ENCODE measurements at regions not wholly inside any gene's neighbourhood (a gene's known extent, or its start where the extent isn't known, plus 50 kb on each side); places are given as distances from the start of the nearest gene placed in this dataset.

DNA sequence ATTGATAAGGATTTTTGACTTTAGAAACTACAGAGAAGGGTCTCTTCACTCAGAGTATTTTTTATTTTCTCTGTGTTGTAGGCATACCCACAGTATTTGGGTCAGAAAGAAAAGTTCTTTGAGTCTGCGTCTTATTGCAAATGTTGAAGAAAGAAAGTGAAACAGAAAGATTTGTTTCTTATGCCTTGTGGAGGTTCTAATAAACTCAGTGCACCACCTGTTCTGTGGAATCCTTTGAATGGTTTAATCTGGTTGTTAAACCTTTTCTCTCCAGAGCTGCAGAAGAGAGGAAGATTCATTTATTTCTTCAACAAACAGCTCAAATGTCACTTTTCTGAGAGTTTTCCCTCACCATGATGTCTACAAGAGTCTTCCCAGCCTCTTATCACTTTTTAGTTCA is 146.6 kb upstream of the PLEKHG7 start:
- Histone ChIP-seq H3F3A (replicated peaks; ENCODE audit: insufficient read depth) (no peaks in the 10 kb centered on the region), H3K27ac (ENCODE audit: low read depth in 2 of 2, low read length in 1 of 2) (no peak overlapping the region), H3K4me1 (ENCODE audit: control insufficient read depth in 1 of 2, insufficient read depth in 2 of 2, low read depth in 1 of 2, low read length in 1 of 2) (peaks cover 0 to 14% of the 10 kb centered on the region in 2 experiments; a peak in 1 of 4 replicates), H3K4me2 (no peak overlapping the region), H4K20me1 (ENCODE audit: insufficient read depth) (no peaks in the 10 kb centered on the region), H3K9ac (no peak overlapping the region), H2AFZ (ENCODE audit: low read depth) (no peak overlapping the region), H3K4me3 (ENCODE audit: low read depth in 2 of 2, low read length in 1 of 2) (no peak overlapping the region), H3K79me2 (ENCODE audit: insufficient read depth) (no peaks in the 10 kb centered on the region), H3K9me3 (no peaks in the 10 kb centered on the region), H3K27me3 (ENCODE audit: insufficient read depth) (no peaks in the 10 kb centered on the region), H3K9me2 (no peaks in the 10 kb centered on the region), H3K36me3 (replicated peaks in 1 of 2; ENCODE audit: control insufficient read depth in 1 of 2, insufficient read depth in 2 of 2, low read length in 1 of 2) (no peaks in the 10 kb centered on the region)
- DNase-seq: no peak
- ChIA-PET CTCF (interaction anchor here (1.0 to 1.4 kb wide), 2 partner anchors 12 to 411 kb away, joined by 3 read pairs; partner anchors contain the start of gene BTG1), POLR2A (no interaction called here)
- WGBS (ENCODE audit: low lambda C conversion rate): 80% methylated on average over 1 of the region's 1 CpG
- TF ChIP-seq TCF12 (IDR thresholded peaks at IDR 0.05) (no peak), GATA2 (CRISPR knock-in tag; IDR thresholded peaks at IDR 0.05) (no peak), TEAD4 (IDR thresholded peaks at IDR 0.05; ENCODE audit: borderline replicate concordance, insufficient read depth) (no peak), POLR2AphosphoS5 (IDR thresholded peaks at IDR 0.05; ENCODE audit: low read depth, low read length) (no peak), GABPA (IDR thresholded peaks at IDR 0.05; ENCODE audit: low read depth) (no peak), ELF1 (IDR thresholded peaks at IDR 0.05) (no peak), CHD2 (IDR thresholded peaks at IDR 0.05; ENCODE audit: low read length, partially characterized antibody) (no peak), SIN3A (IDR thresholded peaks at IDR 0.05; ENCODE audit: borderline replicate concordance, low read depth, low read length) (no peak), EP300 (IDR thresholded peaks at IDR 0.05; ENCODE audit: borderline replicate concordance in 1 of 2, low read depth in 1 of 2, low read length in 1 of 2) (no peak), JUND (IDR thresholded peaks at IDR 0.05) (no peak), FOXJ3 (CRISPR knock-in tag; IDR thresholded peaks at IDR 0.05) (no peak), MXI1 (IDR thresholded peaks at IDR 0.05; ENCODE audit: low read depth, low read length) (no peak), EZH2phosphoT487 (IDR thresholded peaks at IDR 0.05; ENCODE audit: borderline replicate concordance, low read depth) (no peak), RFX5 (IDR thresholded peaks at IDR 0.05; ENCODE audit: low read length) (no peak), TAF1 (IDR thresholded peaks at IDR 0.05; ENCODE audit: borderline replicate concordance, low read depth, low read length) (no peak), RXRA (IDR thresholded peaks at IDR 0.05; ENCODE audit: borderline replicate concordance, low read depth) (no peak), NRF1 (IDR thresholded peaks at IDR 0.05; ENCODE audit: low read depth, low read length) (no peak)
- TF ChIP-seq, protein P1, sequence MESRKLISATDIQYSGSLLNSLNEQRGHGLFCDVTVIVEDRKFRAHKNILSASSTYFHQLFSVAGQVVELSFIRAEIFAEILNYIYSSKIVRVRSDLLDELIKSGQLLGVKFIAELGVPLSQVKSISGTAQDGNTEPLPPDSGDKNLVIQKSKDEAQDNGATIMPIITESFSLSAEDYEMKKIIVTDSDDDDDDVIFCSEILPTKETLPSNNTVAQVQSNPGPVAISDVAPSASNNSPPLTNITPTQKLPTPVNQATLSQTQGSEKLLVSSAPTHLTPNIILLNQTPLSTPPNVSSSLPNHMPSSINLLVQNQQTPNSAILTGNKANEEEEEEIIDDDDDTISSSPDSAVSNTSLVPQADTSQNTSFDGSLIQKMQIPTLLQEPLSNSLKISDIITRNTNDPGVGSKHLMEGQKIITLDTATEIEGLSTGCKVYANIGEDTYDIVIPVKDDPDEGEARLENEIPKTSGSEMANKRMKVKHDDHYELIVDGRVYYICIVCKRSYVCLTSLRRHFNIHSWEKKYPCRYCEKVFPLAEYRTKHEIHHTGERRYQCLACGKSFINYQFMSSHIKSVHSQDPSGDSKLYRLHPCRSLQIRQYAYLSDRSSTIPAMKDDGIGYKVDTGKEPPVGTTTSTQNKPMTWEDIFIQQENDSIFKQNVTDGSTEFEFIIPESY (IDR thresholded peaks at IDR 0.05; ENCODE audit: borderline replicate concordance, low read depth): no peak
